ENCODE measurements at regions not wholly inside any gene's neighbourhood (a gene's known extent, or its start where the extent isn't known, plus 50 kb on each side); places are given as distances from the start of the nearest gene placed in this dataset.

DNA sequence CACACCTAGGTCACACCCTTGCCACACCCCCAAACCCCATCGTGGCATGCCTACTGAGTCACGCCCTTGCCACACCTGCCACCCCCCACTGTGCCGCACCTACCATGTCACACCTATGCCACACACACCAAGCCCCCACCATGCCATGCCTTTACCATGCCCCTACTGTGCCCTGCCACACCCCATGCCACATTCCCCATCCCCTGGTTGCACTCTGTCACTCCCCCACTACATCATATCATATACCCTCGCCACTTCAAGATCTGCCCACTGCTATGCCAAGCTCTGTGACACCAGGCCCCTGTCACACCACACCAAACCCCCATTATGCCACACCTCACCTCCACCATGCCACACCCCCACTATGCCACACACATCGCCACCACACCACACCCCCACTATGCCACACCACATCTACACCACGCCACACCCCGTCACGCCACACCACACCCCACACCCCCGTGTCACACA lies 101.2 kb downstream of the OLFM1 start:
- TF ChIP-seq HDGF (IDR thresholded peaks at IDR 0.05; ENCODE audit: borderline replicate concordance) (no peak), PKNOX1 (IDR thresholded peaks at IDR 0.05) (no peak), CTBP1 (IDR thresholded peaks at IDR 0.05; ENCODE audit: borderline replicate concordance) (no peak), NFRKB (IDR thresholded peaks at IDR 0.05) (no peak), SUZ12 (IDR thresholded peaks at IDR 0.05) (no peak), ZNF384 (IDR thresholded peaks at IDR 0.05) (no peak), SP1 (IDR thresholded peaks at IDR 0.05) (no peak), FOXK2 (IDR thresholded peaks at IDR 0.05) (no peak)

Data from HEK293T (cell line).